Nephron progenitor cell (in vitro differentiated cells): ENCODE measurements at regions not wholly inside any gene's neighbourhood (a gene's known extent, or its start where the extent isn't known, plus 50 kb on each side); places are given as distances from the start of the nearest gene placed in this dataset.

Experiments
- DNase-seq: peaks from one replicate; pipeline ENCODE4 v3.0.0; 2021
- H3K27ac Mint-ChIP-seq: 2 replicates; pipeline ENCODE4 v1.8.0; 2021; ENCODE audit warnings: mild to moderate bottlenecking, moderate library complexity, mixed read lengths
- H3K27me3 Mint-ChIP-seq: 2 replicates; pipeline ENCODE4 v1.8.0; 2021; ENCODE audit warnings: mild to moderate bottlenecking, low read depth, mixed read lengths; ENCODE audit not compliant: poor library complexity
- H3K36me3 Mint-ChIP-seq: 2 replicates; pipeline ENCODE4 v1.8.0; 2021; ENCODE audit warnings: low read depth, mixed read lengths
- H3K4me1 Mint-ChIP-seq: 2 replicates; pipeline ENCODE4 v1.8.0; 2021; ENCODE audit warnings: mixed read lengths
- H3K4me3 Mint-ChIP-seq: 2 replicates; pipeline ENCODE4 v1.8.0; 2021; ENCODE audit warnings: mild to moderate bottlenecking, moderate library complexity, mixed read lengths
- H3K9me3 Mint-ChIP-seq: 2 replicates; pipeline ENCODE4 v1.8.0; 2021; ENCODE audit warnings: mild to moderate bottlenecking, moderate library complexity, mixed read lengths
- CTCF ChIP-seq: fragments of 200-600 bp; sonication (generic); IDR thresholded peaks from 2 replicates; pipeline ENCODE4 v1.5.0; 2021; ENCODE audit warnings: antibody characterized with exemption

- no peak for DNase-seq
- Mint-ChIP-seq H3K27ac (no peak overlapping the region), H3K4me3 (no peak overlapping the region), H3K36me3 (peaks cover 5% of the 10 kb centered on the region), H3K4me1 (peaks cover 29% of the 10 kb centered on the region), H3K9me3 (peaks cover 6% of the 10 kb centered on the region), H3K27me3 (peaks cover 6% of the 10 kb centered on the region)
- no peak for TF ChIP-seq CTCF
Observed at GRCh38 chr6:44058617-44059358, 68.5 kb downstream of the MRPL14 start.

- H3K4me1 Mint-ChIP-seq: peaks cover 33% of the 10 kb centered on the region
- no peak for DNase-seq
- no peak for TF ChIP-seq CTCF
- no peak overlapping the region for H3K27ac Mint-ChIP-seq
- H3K27me3 Mint-ChIP-seq: peaks cover 6% of the 10 kb centered on the region
- no peak overlapping the region for H3K4me3 Mint-ChIP-seq
- H3K9me3 Mint-ChIP-seq: peaks cover 6% of the 10 kb centered on the region
- H3K36me3 Mint-ChIP-seq: peaks cover 5% of the 10 kb centered on the region
Observed at GRCh38 chr6:44057931-44058616, 69.2 kb downstream of the MRPL14 start.

GRCh38 chr6:44057238-44057930 is 69.9 kb downstream of the MRPL14 start:
- H3K4me1 Mint-ChIP-seq: peaks cover 40% of the 10 kb centered on the region

GRCh38 chr6:44056392-44057237 is 70.6 kb downstream of the MRPL14 start:
- Mint-ChIP-seq H3K27me3 (peaks cover 8% of the 10 kb centered on the region), H3K27ac (no peak overlapping the region), H3K9me3 (peaks cover 6% of the 10 kb centered on the region), H3K4me3 (no peak overlapping the region), H3K4me1 (peaks cover 48% of the 10 kb centered on the region), H3K36me3 (peaks cover 5% of the 10 kb centered on the region)
- TF ChIP-seq CTCF: no peak
- DNase-seq: no peak

More at GRCh38 chr6:44057238-44057930, 69.9 kb downstream of the MRPL14 start:
- Mint-ChIP-seq H3K36me3 (peaks cover 5% of the 10 kb centered on the region), H3K4me3 (no peak overlapping the region), H3K9me3 (peaks cover 6% of the 10 kb centered on the region), H3K27me3 (peaks cover 7% of the 10 kb centered on the region), H3K27ac (no peak overlapping the region)
- no peak for TF ChIP-seq CTCF
- DNase-seq: no peak

- peaks cover 60% of the 10 kb centered on the region for H3K4me1 Mint-ChIP-seq
- H3K9me3 Mint-ChIP-seq: peaks cover 1% of the 10 kb centered on the region
Observed at GRCh38 chr6:44054721-44055559, 72.3 kb downstream of the MRPL14 start.

More at GRCh38 chr6:44054721-44055559, 72.3 kb downstream of the MRPL14 start:
- Mint-ChIP-seq H3K36me3 (peaks cover 4% of the 10 kb centered on the region), H3K4me3 (no peak overlapping the region), H3K27me3 (peaks cover 3% of the 10 kb centered on the region), H3K27ac (no peak overlapping the region)
- no peak for DNase-seq
- TF ChIP-seq CTCF: no peak
